Activated CD4-positive, alpha-beta T cell treated with anti-CD3 and anti-CD28 coated beads, Interleukin-2, amount 50 U/mL, for 16 hours (primary cell): ENCODE measurements at regions not wholly inside any gene's neighbourhood (a gene's known extent, or its start where the extent isn't known, plus 50 kb on each side); places are given as distances from the start of the nearest gene placed in this dataset.
"Not testable (repeated sequence)": the region's sequence is repeated elsewhere in the genome, so short reads cannot be mapped to it uniquely, and the experiment has no call there.

ENCODE experiments used
- DNase-seq: peaks from one replicate; pipeline ENCODE4 v3.0.0-alpha.2; 2020

DNA sequence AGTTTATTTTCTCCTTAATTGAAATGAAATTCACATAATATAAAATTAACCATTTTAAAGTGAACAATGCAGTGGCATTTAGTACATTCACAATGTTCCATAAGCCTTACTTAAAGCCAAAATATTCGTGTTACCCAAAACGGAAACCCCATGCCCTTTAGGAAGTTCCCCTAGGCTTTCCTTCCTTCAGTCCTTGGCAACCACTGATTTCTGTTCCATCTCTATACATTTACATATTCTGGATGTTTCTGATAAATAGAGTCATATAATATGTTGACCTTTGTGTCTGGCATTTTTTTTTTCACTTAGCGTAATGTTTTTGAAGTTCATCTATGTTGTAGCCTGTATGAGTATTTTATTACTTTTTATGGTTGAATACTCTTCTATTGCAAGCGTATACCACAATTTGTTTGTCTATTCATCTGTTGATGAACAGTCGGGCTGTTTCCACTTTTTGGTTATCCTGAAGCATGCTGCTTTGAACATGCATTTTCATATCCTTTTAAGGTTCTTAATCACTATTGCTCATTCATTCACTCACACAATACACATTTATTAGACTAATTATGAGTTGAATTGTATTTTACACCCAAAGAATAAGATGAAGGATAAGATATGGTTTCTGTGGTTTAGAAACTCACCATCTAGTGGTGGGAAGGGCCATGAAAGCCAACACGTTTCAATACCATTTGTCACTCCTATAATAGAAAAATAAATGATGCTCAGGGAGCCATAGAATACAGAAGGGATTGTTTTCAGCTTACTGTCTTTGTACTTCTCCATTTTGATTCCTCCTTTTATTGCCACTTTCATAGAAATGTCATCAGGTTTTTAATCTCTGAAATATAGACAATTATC lies 408.2 kb upstream of the CBLB start:
- no peak for DNase-seq

DNA sequence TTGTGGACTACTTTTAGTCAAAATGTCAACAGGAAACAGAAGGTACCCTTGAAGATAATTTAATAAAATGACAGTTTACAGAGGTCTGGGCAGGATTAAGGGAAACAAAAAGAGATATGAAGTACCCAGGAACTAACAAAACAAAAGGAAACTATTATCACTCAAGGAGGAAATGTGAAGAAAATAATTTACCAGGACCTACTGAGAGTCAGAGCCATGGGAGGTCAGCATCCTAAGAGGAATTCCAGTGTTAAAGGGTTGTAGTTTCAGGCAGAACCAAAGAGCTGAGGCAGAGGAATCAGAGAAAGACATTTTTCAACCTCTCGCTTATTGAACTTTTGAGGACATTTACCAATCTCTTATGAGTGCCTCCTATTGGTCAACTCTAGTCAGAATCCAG lies 408.9 kb upstream of the CBLB start:
- DNase-seq = no peak

DNA sequence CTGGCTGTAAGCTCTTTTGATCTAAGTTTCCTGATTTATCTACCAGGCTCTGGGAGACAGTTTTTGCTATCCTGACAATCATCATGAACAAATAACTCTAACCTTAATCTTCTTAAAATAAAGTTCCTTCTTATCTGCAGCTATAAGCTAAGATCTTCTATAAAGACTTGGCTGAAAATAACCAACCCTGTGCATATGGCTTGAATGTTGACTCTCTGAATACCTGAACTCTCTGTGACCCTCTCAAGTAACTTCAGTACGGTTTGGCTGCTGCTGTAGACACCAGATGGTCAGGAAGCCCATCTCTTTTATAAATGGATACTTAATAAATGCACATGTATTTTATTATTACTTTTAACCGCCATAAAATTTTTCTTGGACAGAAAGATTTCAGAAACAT lies 412.4 kb upstream of the CBLB start:
- no peak for DNase-seq

DNA sequence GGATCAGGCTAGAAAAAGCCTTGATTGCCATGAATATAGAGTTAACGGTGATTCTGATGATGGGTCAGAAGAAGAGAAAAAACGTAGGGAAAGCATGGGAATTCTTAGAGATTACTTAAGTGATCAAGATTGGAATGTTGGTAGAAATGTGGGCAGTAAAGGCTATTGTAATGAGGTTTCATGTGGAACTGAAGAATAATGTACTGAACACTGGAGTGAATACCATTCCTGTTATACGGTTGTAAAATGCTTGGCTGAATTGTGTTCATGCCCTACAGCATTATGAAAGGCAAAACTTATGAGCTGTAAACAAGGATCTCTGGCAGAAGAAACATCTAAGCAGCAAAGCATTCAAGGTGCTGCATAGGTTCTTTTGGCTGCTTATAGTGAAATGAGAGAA lies 414.1 kb upstream of the CBLB start:
- DNase-seq = no peak

DNA sequence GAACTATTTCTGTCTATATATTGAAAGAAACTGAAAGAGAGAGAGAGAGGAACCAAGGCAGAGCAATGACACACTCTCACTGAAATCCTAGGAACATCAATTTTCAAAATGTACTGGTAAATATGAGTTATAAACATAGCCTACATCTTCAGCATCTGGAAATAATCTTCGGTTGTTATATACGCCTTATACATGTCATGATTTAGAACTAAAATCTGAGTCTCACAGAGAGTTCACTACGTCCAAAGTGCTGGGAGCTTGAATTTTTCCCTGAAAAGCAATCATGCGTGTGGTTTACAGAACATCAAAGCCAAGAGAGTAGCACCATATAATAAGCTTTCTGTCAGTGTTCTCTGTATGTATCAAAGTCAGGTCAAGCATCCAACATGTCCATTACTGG lies 420.0 kb upstream of the CBLB start:
- no peak for DNase-seq

DNA sequence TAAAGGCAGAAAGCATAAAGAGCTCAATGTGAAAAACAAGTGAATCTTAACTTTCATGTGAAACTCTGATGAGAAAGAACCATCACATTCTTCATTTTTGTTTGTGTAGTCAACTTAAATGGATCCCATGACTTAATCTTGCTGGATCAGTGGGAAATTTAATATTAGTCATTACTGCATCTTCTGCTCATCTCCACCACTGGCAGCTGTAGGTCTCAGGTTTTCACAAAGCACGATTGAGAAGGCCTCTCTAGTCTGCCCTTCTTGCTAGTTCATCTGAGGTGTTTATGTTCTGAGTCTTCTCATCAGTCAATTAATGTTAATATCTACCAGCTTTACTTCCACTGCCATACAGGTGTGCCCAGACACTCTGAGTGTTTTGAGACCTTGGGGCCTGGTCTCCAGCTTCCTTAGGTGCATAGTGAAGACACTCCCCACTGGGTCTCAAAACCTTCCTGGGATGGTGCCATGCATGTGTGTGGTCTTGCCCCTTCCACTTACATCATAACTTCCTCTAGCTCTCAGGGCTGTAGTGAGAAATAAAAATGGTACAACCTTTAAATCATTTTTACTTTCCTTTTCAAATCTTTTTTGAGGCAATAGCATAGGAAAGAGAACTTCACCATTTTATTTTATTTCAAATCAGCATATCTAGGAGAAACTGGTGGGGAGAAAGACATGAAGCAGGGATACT lies 421.6 kb upstream of the CBLB start:
- no peak for DNase-seq

DNA sequence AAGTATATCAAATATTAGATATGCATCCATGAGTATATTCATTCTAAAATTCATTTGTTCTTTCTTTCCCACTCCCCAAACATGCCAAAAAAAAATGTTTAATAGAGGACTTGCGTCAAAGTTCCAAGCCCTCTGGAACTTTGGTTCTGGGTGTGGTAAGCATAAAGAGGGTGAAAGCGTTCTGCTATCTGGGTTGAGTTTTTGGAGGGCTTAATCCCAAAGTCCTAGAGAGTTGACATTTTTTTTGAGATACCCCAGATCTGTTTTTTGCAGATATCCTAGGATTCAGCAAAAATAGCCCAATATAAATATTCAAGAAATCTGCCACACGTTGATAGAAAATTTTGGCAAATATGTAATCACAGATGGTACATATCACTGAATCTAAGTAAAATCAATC lies 424.3 kb upstream of the CBLB start:
- DNase-seq = no peak

DNA sequence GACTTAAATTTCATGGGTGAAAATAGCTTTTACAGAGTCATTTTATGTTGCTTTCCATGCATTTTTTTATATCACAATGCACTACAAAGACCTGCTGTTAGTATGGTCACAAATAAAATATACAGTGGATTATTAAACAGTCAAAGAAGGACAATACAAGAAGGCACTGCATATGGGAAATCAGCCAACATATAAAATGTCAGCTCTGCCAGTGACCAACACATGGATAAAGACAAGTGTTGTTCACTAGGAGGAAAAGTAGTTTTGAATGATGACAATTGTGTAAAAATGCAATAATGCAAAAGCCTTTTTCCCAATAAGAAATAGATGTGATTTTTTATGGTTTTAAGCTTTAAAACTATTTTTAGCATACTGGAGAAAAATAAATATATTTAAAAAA lies 425.3 kb upstream of the CBLB start:
- DNase-seq = no peak

DNA sequence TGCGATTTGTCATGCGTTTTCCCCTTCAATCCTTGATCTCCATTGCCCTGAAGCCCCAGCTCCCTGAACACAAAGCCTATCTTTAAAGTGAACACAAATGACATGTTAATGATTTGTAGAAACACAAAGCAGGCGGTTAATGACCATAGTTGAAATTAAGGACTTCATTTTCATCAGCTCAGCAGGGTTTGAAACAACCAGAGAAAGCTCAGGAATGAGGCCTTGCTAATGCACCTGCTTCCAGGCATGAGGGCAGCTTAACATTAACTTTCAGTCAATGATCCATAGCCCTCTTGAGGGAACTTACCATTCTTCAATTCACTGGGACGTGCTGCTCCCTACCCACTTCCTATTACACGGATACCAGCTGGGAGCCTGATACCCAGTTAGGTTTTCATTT lies 427.2 kb upstream of the CBLB start:
- DNase-seq = no peak

DNA sequence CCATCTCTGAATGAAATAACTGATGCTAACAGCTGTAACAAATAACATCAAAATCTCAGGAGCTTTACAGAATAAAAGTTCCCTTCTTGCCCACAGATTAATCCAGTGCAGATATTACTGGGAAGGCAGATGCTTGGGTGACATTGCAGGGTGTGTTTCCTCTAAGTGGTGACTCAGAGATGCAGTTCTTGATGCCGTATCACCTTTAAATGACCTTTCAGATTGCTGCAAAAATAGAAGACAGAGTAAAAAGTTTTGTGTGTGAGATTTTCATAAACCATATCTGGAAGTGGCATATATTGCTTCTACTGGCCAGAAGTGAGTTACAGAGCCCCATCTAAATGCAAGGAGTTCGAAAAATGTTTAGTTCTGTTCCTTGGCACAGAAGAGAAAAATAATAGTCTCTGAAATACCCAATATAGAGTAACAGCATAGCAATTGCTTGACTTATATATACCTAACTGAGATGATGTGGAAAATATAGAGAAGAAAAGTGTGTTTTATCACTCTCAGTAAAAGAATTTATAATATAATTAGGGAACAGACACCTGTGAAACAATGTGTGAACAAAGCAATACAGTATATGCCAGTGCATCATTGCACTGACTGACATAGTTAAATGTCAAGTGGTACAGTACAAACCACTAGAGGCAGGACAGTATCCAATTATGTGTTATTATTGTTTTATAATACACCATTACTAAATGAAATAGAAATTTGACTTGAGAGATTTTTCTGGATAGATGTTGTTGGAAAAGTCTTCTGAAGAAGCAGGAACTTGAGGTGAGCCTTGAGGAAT lies 430.7 kb upstream of the CBLB start:
- DNase-seq = peak; percentile 69

DNA sequence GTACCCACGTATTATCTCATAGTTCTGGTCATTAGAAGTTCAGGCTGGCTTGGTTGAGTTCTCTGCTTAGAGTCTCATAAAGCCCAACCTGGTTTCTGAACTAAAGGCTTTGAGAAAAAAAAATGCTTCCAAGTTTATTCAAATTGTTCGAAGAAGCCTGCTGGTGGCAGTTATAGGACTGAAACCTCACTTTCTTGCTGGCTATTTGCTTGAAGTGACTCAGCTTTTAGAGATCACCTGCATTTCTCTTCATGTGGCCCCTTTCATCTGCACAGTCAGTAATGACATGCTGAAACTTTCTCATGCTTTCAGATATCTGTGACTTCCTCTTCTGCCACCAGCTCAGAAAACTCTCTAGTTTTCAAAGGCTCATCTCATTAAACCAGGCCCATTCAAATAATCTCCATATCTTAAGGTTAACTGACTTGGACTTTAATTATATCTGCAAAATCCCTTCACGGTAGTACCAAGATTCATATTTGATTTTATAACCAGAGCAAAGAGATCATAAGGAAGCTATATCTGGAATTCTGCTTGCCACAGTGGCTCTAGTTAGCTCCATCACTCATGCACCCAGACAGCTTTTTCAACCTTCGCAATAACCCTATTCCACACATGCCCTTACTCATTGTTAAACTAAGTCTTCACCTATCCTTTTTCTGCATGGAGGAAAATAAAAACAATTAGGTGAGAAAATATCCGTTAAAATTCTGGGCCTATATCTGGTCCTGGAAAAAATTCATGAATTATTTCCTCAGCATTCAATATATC lies 433.8 kb upstream of the CBLB start:
- peak; percentile 85 for DNase-seq

DNA sequence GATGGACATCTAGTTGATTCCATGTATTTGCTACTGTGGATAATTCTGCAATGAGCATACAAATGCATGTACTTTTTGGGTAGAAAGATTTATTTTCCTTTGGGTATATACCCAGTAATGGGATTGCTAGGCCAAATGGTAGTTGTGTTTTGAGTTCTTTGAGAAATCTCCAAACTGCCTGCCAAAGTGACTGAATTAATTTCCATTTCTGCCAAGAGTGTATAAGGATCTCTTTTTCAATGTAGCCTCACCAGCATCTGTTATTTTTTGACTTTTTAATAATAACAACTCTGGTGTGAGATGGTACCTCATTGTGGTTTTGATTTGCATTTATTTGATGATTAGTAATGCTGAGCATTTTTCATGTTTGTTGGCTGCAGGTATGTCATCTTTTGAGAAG lies 435.0 kb upstream of the CBLB start:
- DNase-seq = no peak

DNA sequence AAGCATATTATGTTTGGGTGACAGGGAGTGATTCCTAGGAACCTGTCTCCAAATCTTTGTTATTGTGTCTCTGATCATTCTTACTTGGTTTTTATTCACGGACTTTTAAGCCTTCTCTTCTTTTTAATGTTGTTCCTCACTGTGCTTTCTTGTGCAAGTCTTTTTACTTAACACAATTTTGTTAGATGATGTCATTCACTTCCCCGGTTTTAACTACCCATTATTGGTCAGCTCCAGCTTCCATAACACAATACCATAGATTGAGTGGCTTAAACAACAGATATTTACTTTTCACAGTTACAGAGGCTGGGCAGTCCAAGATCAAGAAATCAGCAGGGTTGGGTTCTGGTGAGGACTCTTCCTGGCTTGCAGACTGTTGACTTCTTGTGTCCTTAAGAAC lies 436.3 kb upstream of the CBLB start:
- no peak for DNase-seq

DNA sequence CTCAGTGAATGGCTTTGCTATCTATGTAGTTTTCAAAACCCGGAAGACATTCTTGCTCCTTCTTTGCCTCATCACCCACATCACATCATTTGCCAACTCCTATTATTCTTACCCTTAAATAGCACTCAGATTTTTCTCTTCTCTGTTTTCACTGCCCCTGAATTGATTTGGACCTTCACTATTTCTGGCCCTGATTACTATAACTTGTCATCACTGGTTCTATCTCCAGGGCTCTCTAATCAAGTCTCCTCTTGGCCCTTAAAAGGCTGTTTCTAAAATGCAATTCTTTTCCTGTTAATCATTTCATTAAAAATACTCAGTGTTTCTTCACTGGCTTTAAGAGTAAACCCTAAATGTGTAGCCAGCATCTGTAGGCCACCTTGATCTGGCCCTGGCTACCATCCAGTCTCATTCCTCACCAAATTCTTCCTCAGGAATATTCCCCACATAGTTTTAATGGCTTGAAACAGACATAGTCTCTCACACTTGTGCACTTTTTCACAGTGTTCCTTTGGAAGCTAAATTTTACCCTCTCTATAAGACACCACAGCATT lies 437.1 kb upstream of the CBLB start:
- DNase-seq = no peak

DNA sequence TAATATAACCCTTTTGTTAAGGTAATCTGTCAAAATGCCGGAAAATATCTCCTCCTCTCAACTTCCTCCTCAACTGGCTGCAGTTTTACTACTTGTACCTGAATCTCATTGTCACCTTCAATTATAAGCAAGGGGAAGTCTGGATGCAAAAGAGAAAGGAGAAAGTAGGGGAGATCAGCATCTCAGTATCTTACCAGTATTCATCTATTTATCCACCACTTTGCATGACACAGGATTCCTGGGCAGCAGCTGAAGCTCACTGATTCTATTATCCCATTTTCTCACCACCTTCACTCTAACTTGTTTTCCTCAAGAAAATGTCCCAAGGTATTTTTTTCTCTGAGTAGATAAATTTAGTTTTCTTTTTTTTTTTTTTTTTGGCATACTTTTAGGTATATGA lies 440.5 kb upstream of the CBLB start:
- no peak for DNase-seq

DNA sequence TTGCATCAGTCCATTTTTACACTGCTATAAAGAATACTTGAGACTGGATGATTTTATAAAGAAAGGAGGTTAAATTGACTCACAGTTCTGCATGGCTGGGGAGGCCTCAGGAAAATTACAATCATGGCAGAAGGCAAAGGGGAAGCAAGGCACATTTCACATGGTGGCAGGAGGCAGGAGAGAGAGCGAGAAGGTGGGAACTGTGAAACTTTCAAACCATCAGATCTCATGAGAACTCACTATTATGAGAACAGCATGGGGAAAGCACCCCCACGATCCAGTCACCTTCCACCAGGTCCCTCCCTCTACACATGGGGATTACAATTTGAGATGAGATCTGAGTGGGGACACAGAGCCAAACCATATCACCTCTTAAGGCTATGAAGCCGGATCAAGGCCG lies 441.0 kb upstream of the CBLB start:
- DNase-seq = not testable (repeated sequence)

DNA sequence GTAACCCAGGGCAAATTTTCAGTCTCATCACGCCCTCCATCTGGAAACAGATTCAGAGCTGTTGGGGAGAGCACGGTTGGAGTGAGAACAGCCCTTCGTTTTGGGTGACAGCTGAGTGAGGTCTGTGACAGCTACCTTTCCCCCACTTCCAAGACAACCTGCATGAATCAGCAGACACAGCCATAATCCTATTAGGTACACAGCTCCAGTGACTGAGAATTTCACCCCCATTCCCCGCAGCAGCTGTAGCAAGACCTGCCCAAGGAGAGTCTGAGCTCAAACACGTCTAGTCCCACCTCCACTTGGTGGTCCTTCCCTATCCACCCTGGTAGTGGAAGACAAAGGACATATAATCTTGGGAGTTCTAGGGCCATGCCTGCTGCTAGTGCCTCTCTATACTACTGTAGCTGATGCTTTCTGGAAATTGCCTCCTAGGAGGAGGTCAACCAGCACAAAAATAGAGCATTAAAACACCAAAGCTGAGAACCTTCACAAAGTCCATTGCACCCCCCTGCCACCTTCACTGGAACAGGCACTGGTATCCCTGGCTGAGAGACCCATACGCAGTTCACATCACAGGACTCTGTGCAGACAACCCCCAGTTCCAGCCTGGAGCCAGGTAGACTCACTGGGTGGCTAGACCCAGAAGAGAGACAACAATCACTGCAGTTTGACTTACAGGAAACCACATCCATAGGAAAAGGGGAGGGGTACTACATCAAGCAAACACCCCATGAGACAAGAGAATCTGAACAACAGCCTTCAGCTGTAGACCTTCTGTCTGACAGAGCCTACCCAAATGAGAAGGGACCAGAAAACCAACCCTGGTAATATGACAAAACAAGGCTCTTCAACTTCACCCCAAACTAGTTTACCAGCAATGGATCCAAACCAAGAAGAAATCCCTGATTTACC lies 448.6 kb upstream of the CBLB start:
- no peak for DNase-seq

DNA sequence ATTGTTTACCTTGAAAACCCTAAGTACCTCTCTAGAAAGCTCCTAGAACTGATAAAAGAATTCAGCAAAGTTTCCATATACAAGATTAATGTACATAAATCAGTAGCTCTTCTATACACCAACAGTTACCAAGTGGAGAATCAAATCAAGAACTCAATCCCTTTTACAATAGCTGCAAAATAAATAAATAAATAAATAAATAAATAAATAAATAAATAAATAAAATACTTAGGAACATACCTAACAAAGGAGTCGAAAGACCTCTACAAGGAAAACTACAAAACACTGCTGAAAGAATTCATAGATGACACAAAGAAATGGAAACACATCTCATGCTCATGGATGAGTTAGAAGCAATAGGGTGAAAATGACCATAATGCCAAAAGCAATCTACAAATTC lies 452.6 kb upstream of the CBLB start:
- not testable (repeated sequence) for DNase-seq

DNA sequence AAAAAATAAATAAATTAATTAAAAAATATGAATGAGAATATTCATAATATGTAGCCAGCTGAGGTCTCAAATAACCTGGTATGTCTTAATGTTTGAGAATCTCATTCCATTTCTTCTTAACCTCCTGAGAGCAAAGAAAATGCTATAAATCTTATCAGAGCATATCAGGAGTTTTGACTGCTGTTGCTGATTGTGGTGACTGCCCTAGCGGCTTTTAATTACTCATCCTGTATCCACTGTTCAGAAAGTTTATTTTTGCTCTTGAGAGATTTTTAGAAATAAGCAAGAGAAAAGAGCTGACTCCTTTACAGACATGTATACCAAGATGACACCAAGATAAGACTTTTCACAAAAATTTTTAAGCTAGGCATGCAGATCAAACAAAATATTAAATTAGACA lies 454.8 kb upstream of the CBLB start:
- DNase-seq = no peak

DNA sequence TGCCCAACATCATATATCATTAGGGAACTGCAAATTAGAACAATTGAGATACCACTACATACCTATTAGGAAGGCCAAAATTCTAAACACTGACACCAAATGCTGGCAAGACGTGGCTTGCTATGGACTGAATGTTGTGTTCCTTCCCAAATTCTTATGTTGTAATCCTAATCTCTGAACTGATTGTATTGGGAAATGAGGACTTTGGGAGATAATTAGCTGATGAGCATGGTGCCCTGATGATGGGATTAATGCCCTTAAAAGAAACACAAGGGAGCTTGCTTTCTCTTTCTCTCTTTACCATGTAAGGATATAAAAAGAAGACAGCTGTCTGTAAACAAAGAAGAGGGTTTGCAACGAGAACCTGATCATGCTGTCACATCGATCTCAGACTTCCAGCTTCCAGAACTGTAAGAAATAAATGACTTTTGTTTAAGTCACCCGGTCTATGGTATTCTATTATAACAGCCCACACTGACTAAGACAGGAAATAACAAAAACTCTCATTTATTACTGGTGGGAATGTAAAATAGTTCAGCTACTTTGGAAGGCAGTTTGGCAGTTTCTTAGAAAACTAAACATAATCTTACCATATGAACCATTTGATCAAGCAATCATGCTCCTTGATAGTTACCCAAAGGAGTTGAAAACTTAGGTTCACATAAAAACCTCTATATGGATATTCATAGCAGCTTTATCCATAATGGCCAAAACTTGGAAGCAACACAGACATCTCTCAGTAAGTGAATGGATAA lies 458.3 kb upstream of the CBLB start:
- no peak for DNase-seq

DNA sequence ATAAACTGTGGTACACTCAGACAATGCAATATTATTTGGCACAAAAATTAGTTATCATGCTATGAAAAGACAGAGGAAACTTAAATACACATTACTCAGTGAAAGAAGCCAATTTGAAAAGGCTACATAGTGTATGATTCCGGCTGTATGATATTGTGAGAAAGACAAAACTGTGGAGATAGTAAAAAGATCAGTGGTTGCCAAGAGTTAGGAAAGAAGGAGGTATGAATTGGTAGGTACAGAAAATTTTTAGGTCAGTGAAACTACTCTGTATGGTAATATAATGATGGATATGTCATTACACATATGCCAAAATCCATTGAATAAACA lies 458.8 kb upstream of the CBLB start:
- no peak for DNase-seq
